Esophagus squamous epithelium (tissue), 5 donors: ENCODE measurements at regions not wholly inside any gene's neighbourhood (a gene's known extent, or its start where the extent isn't known, plus 50 kb on each side); places are given as distances from the start of the nearest gene placed in this dataset.
"Not testable (repeated sequence)": the region's sequence is repeated elsewhere in the genome, so short reads cannot be mapped to it uniquely, and the experiment has no call there.

Source experiments
- DNase-seq: peaks from one replicate; lab custom pipeline; 2025; lab: John Stamatoyannopoulos, UW
- H3K27ac ChIP-seq, 4 donors: fragments of 200-600 bp; sonication (generic); one replicate each; pipeline ENCODE4 v1.5.1; 2016 to 2019; ENCODE audit warnings: mild to moderate bottlenecking in 1 of 4
- H3K27me3 ChIP-seq, 4 donors: fragments of 200-600 bp; sonication (generic); 1 replicate in 3 of 4; 2 replicates in 1 of 4; pipeline versions ENCODE4 v1.5.1 to v1.6.0; 2017 to 2021; ENCODE audit warnings: antibody characterized with exemption in 1 of 4
- H3K36me3 ChIP-seq, 3 donors: fragments of 200-600 bp; sonication (generic); one replicate each; pipeline ENCODE4 v1.5.1; 2016 to 2019
- H3K4me1 ChIP-seq, 3 donors: fragments of 200-600 bp; sonication (generic); one replicate each; pipeline ENCODE4 v1.5.1; 2017 to 2019
- H3K4me3 ChIP-seq, 4 donors: fragments of 200-600 bp; sonication (generic); 1 replicate in 3 of 4; 2 replicates in 1 of 4; pipeline ENCODE4 v1.5.1; 2016 to 2019; ENCODE audit warnings: mild to moderate bottlenecking in 2 of 4, moderate library complexity in 1 of 4
- H3K9me3 ChIP-seq, 3 donors: fragments of 200-600 bp; sonication (generic); one replicate each; pipeline ENCODE4 v1.5.1; 2016 to 2019
- CTCF ChIP-seq, 6 experiments: fragments of 450-650 bp in 4 of 6; fragments of 200-600 bp in 2 of 6; sonication (generic) in 2 of 6; IDR thresholded peaks; one replicate each; pipeline ENCODE4 v1.5.1; 2016 to 2019; ENCODE audit warnings: antibody characterized with exemption in 6 of 6, mild to moderate bottlenecking in 4 of 6, moderate library complexity in 4 of 6
- POLR2A ChIP-seq, 4 donors: fragments of 450-650 bp; IDR thresholded peaks; one replicate each; pipeline ENCODE4 v1.6.1; 2017; ENCODE audit warnings: antibody characterized with exemption in 4 of 4, mild to moderate bottlenecking in 4 of 4, moderate library complexity in 3 of 4
- WGBS, 2 donors: methylation state at CpG; one replicate each; pipeline ENCODE4 v1.1.5; 2018; 5-methylcytosine and 5-hydroxymethylcytosine counted together
- intact Hi-C: fragments of 100-400 bp; cut with DNase I; formaldehyde crosslinking; loops from one replicate; pipeline ENCODE4 v1.15.0; 2022
- donor health status: DM: yes; HTN: yes; CAD: no.

GRCh38 chr12:77224346-77224745, 159.0 kb upstream of the E2F7 start:
- no peak overlapping the region for H3K4me3 ChIP-seq
- intact Hi-C loops = no loop called here
- H3K4me1 ChIP-seq = no peaks in the 10 kb centered on the region
- H3K27ac ChIP-seq = no peak overlapping the region
- H3K36me3 ChIP-seq = no peaks in the 10 kb centered on the region
- no peaks in the 10 kb centered on the region for H3K9me3 ChIP-seq
- H3K27me3 ChIP-seq = no peaks in the 10 kb centered on the region
- TF ChIP-seq CTCF (IDR thresholded peaks at IDR 0.05) (no peak), POLR2A (IDR thresholded peaks at IDR 0.05) (no peak)
- 60 to 71% methylated on average over 2 of the region's 2 CpGs for WGBS, 2 donors
- DNase-seq = no peak

GRCh38 chr12:77222336-77222735, 157.0 kb upstream of the E2F7 start:
- H3K4me3 ChIP-seq = no peak overlapping the region

GRCh38 chr12:77220586-77220985, 155.2 kb upstream of the E2F7 start:
- TF ChIP-seq CTCF (IDR thresholded peaks at IDR 0.05) (no peak), POLR2A (IDR thresholded peaks at IDR 0.05) (no peak)
- 39 to 52% methylated on average over 1 of the region's 1 CpG for WGBS, 2 donors
- intact Hi-C loops = no loop called here
- Histone ChIP-seq H3K4me3 (no peak overlapping the region), H3K36me3 (no peaks in the 10 kb centered on the region), H3K4me1 (no peaks in the 10 kb centered on the region), H3K27ac (no peak overlapping the region), H3K27me3 (no peaks in the 10 kb centered on the region), H3K9me3 (no peaks in the 10 kb centered on the region)
- no peak for DNase-seq

More at GRCh38 chr12:77222336-77222735, 157.0 kb upstream of the E2F7 start:
- H3K4me1 ChIP-seq = no peaks in the 10 kb centered on the region
- intact Hi-C loops = no loop called here
- no peaks in the 10 kb centered on the region for H3K36me3 ChIP-seq
- no peaks in the 10 kb centered on the region for H3K9me3 ChIP-seq
- no peak for TF ChIP-seq CTCF (IDR thresholded peaks at IDR 0.05)
- no peak for TF ChIP-seq POLR2A (IDR thresholded peaks at IDR 0.05)
- H3K27ac ChIP-seq = no peak overlapping the region
- DNase-seq = no peak
- no peaks in the 10 kb centered on the region for H3K27me3 ChIP-seq
- 79 to 83% methylated on average over 2 of the region's 2 CpGs for WGBS, 2 donors

- 77 to 78% methylated on average over 7 of the region's 7 CpGs for WGBS, 2 donors
- intact Hi-C loops = no loop called here
- no peaks in the 10 kb centered on the region for H3K36me3 ChIP-seq
- H3K9me3 ChIP-seq = no peaks in the 10 kb centered on the region
- no peak overlapping the region for H3K27ac ChIP-seq
- no peak for TF ChIP-seq POLR2A (IDR thresholded peaks at IDR 0.05)
- TF ChIP-seq CTCF (IDR thresholded peaks at IDR 0.05) = no peak
- no peak for DNase-seq
- no peaks in the 10 kb centered on the region for H3K27me3 ChIP-seq
- H3K4me3 ChIP-seq = no peak overlapping the region
- no peaks in the 10 kb centered on the region for H3K4me1 ChIP-seq
Measured at GRCh38 chr12:77218278-77218677, 152.9 kb upstream of the E2F7 start.

- H3K27ac ChIP-seq, DNase-seq, H3K4me1 ChIP-seq, intact Hi-C loops, H3K36me3 ChIP-seq, H3K27me3 ChIP-seq, H3K4me3 ChIP-seq, H3K9me3 ChIP-seq: not testable (repeated sequence)
- WGBS, 2 donors = 53 to 63% methylated on average over 2 of the region's 2 CpGs
Measured at GRCh38 chr12:77216136-77216535, 150.8 kb upstream of the E2F7 start.

- Histone ChIP-seq H3K4me3 (no peak overlapping the region), H3K4me1 (no peaks in the 10 kb centered on the region), H3K9me3 (no peaks in the 10 kb centered on the region), H3K27me3 (no peaks in the 10 kb centered on the region), H3K27ac (no peak overlapping the region), H3K36me3 (no peaks in the 10 kb centered on the region)
- intact Hi-C loops = no loop called here
- WGBS, 2 donors = 42 to 68% methylated on average over 1 of the region's 1 CpG
- no peak for DNase-seq
- no peak for TF ChIP-seq CTCF (IDR thresholded peaks at IDR 0.05)
- no peak for TF ChIP-seq POLR2A (IDR thresholded peaks at IDR 0.05)
Measured at GRCh38 chr12:77214136-77214535, 148.8 kb upstream of the E2F7 start.
